Gastrocnemius medialis (tissue), 4 donors: ENCODE measurements at regions not wholly inside any gene's neighbourhood (a gene's known extent, or its start where the extent isn't known, plus 50 kb on each side); places are given as distances from the start of the nearest gene placed in this dataset.

ENCODE experiments used
- ATAC-seq, 2 donors: fragments of 150-250 bp; one replicate each; pipeline ENCODE4 v1.9.1; 2016
- DNase-seq, 2 donors: peaks; one replicate each; pipeline ENCODE4 v3.0.0-alpha.2; 2019
- H3K27ac ChIP-seq, 4 donors: fragments of 200-600 bp; sonication (generic); 1 replicate in 1 of 4; 2 replicates in 3 of 4; pipeline ENCODE4 v1.5.1; 2016 to 2018; ENCODE audit warnings: mild to moderate bottlenecking in 2 of 4, moderate library complexity in 1 of 4
- H3K27me3 ChIP-seq, 3 donors: fragments of 200-600 bp; sonication (generic) in 2 of 3; 1 replicate in 1 of 3; 2 replicates in 2 of 3; pipeline versions ENCODE4 v1.5.1 to v1.6.0; 2016 to 2019; ENCODE audit warnings: mild to moderate bottlenecking in 1 of 3, moderate library complexity in 1 of 3
- H3K36me3 ChIP-seq, 2 donors: fragments of 200-600 bp; sonication (generic) in 1 of 2; one replicate each; pipeline ENCODE4 v1.5.1; 2017 to 2018
- H3K4me1 ChIP-seq, 2 donors: fragments of 200-600 bp; sonication (generic) in 1 of 2; one replicate each; pipeline ENCODE4 v1.5.1; 2016 to 2017; ENCODE audit warnings: mild to moderate bottlenecking in 2 of 2
- H3K4me3 ChIP-seq, 4 donors: fragments of 200-600 bp; sonication (generic) in 3 of 4; 1 replicate in 1 of 4; 2 replicates in 3 of 4; pipeline ENCODE4 v1.5.1; 2016 to 2019; ENCODE audit warnings: mild to moderate bottlenecking in 2 of 4
- H3K9me3 ChIP-seq, 3 donors: fragments of 200-600 bp; sonication (generic) in 2 of 3; 1 replicate in 1 of 3; 2 replicates in 2 of 3; pipeline ENCODE4 v1.5.1; 2016 to 2019
- CTCF ChIP-seq, 5 experiments: fragments of 450-650 bp in 3 of 5; fragments of 200-600 bp in 2 of 5; sonication (generic) in 2 of 5; IDR thresholded peaks in 4 of 5; conservative IDR thresholded peaks in 1 of 5; 1 replicate in 4 of 5; 2 replicates in 1 of 5; pipeline ENCODE4 v1.5.1; 2016 to 2019; ENCODE audit warnings: antibody characterized with exemption in 5 of 5, mild to moderate bottlenecking in 3 of 5, moderate library complexity in 3 of 5
- POLR2A ChIP-seq, 2 donors: fragments of 450-650 bp; IDR thresholded peaks; one replicate each; pipeline ENCODE4 v1.6.1; 2017; ENCODE audit warnings: antibody characterized with exemption in 2 of 2, mild to moderate bottlenecking in 2 of 2, moderate library complexity in 2 of 2
- in situ Hi-C, 4 donors: fragments of 200-750 bp; cut with MboI; loops; one replicate each; pipeline versions ENCODE4 v1.15.0 to v1.8.0; 2017; ENCODE audit warnings: low sequenced_read_pairs in 4 of 4
- intact Hi-C: fragments of 100-400 bp; cut with DNase I; formaldehyde crosslinking; loops from one replicate; pipeline ENCODE4 v1.15.1; 2023; ENCODE audit warnings: low total_unique reads

- in situ Hi-C loops (loop anchor here in 2 of 4 donors (10.0 to 25.0 kb wide), 3 partner anchors 45 to 1043 kb away; no protein-coding TSS in a partner anchor), intact Hi-C loops (loop anchor here (10.0 kb wide), 1 partner anchor 135 kb away; no protein-coding TSS in a partner anchor)
- TF ChIP-seq CTCF (IDR thresholded peaks at IDR 0.05 in 4 of 5, conservative IDR thresholded peaks at IDR 0.05 in 1 of 5) (no peak), POLR2A (IDR thresholded peaks at IDR 0.05) (no peak)
- DNase-seq (no peak), ATAC-seq (no peak)
- Histone ChIP-seq H3K27ac (no peak overlapping the region), H3K27me3 (no peaks in the 10 kb centered on the region), H3K4me1 (no peaks in the 10 kb centered on the region), H3K36me3 (no peaks in the 10 kb centered on the region), H3K4me3 (no peak overlapping the region), H3K9me3 (no peaks in the 10 kb centered on the region)
Measured at GRCh38 chr20:60069656-60070055, 111.4 kb downstream of the CDH26 start.

DNA sequence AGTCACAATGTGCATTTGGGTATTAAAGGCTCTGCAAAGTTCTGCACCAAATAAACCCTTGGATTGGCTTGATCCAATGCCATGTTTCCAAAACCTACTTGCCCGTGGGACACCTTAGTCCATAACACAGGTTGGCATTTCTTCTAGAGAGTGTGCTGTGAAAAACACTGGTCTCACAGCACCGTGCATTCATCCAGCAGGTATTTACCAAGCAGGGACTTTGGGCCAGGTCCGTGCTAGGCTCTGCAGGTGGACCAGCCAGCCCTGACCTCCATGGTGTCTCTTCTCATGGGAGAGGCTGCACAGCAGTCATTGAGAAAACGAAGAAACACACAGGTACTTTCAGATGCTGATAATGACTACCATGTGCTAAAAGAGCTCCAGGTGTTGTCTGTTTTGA lies 112.6 kb downstream of the CDH26 start:
- ATAC-seq (no peak), DNase-seq (no peak)
- no peaks in the 10 kb centered on the region for H3K27me3 ChIP-seq
- no peaks in the 10 kb centered on the region for H3K9me3 ChIP-seq
- intact Hi-C loops (no loop called here), in situ Hi-C loops (loop anchor here in 2 of 4 donors (25.0 kb wide), 2 partner anchors 192 to 1042 kb away; no protein-coding TSS in a partner anchor)
- H3K27ac ChIP-seq: no peak overlapping the region
- no peaks in the 10 kb centered on the region for H3K4me1 ChIP-seq
- H3K36me3 ChIP-seq: no peaks in the 10 kb centered on the region
- H3K4me3 ChIP-seq: no peak overlapping the region
- TF ChIP-seq POLR2A (IDR thresholded peaks at IDR 0.05) (no peak), CTCF (IDR thresholded peaks at IDR 0.05 in 4 of 5, conservative IDR thresholded peaks at IDR 0.05 in 1 of 5) (no peak)

GRCh38 chr20:60071965-60072364 lies 113.7 kb downstream of the CDH26 start:
- TF ChIP-seq POLR2A (IDR thresholded peaks at IDR 0.05): no peak
- no peak for TF ChIP-seq CTCF (IDR thresholded peaks at IDR 0.05 in 4 of 5, conservative IDR thresholded peaks at IDR 0.05 in 1 of 5)
- Histone ChIP-seq H3K36me3 (no peaks in the 10 kb centered on the region), H3K9me3 (no peaks in the 10 kb centered on the region), H3K27me3 (no peaks in the 10 kb centered on the region), H3K27ac (no peak overlapping the region), H3K4me1 (no peaks in the 10 kb centered on the region), H3K4me3 (no peak overlapping the region)
- intact Hi-C loops (no loop called here), in situ Hi-C loops (loop anchor here in 2 of 4 donors (25.0 kb wide), 2 partner anchors 190 to 1040 kb away; no protein-coding TSS in a partner anchor)
- ATAC-seq: no peak
- DNase-seq: no peak

DNA sequence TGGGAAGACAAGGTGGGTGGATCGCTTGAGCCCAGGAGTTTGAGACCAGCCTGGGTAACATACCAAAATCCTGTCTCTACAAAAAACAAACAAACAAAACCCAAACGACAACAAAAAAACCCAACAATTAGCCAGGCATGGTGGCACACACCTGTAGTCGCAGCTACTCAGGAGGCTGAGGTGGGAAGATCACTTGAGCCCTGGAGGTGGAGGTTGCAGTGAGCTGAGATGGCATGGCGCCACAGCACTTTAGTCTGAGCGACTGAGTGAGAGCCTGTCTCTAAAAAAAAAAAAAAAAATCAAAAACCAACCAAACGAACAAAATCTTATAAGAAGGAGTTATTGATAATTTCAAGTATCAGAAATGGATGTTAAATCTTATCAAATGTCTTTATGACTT lies 114.9 kb downstream of the CDH26 start:
- Histone ChIP-seq H3K36me3 (no peaks in the 10 kb centered on the region), H3K4me3 (no peak overlapping the region), H3K27me3 (no peaks in the 10 kb centered on the region), H3K4me1 (no peaks in the 10 kb centered on the region), H3K9me3 (no peaks in the 10 kb centered on the region), H3K27ac (no peak overlapping the region)
- intact Hi-C loops (no loop called here), in situ Hi-C loops (loop anchor here in 2 of 4 donors (25.0 kb wide), 2 partner anchors 189 to 1039 kb away; no protein-coding TSS in a partner anchor)
- no peak for TF ChIP-seq POLR2A (IDR thresholded peaks at IDR 0.05)
- TF ChIP-seq CTCF (IDR thresholded peaks at IDR 0.05 in 4 of 5, conservative IDR thresholded peaks at IDR 0.05 in 1 of 5): no peak
- ATAC-seq (no peak), DNase-seq (no peak)

- Histone ChIP-seq H3K36me3 (no peaks in the 10 kb centered on the region), H3K4me1 (no peaks in the 10 kb centered on the region), H3K4me3 (no peak overlapping the region), H3K9me3 (no peaks in the 10 kb centered on the region), H3K27me3 (no peaks in the 10 kb centered on the region), H3K27ac (no peak overlapping the region)
- in situ Hi-C loops: loop anchor here in 2 of 4 donors (25.0 kb wide), 2 partner anchors 189 to 1039 kb away; no protein-coding TSS in a partner anchor
- ATAC-seq (no peak), DNase-seq (no peak)
- intact Hi-C loops: no loop called here
- TF ChIP-seq CTCF (IDR thresholded peaks at IDR 0.05 in 4 of 5, conservative IDR thresholded peaks at IDR 0.05 in 1 of 5) (no peak), POLR2A (IDR thresholded peaks at IDR 0.05) (no peak)
Measured at GRCh38 chr20:60073504-60073903, 115.3 kb downstream of the CDH26 start.
